Thymus (tissue), 11 donors: ENCODE measurements at regions not wholly inside any gene's neighbourhood (a gene's known extent, or its start where the extent isn't known, plus 50 kb on each side); places are given as distances from the start of the nearest gene placed in this dataset.
"Not testable (repeated sequence)": the region's sequence is repeated elsewhere in the genome, so short reads cannot be mapped to it uniquely, and the experiment has no call there.

Experiments used
- DNase-seq, 9 donors: peaks; one replicate each; pipeline ENCODE4 v3.0.0-alpha.2; 2013; ENCODE audit warnings: low spot score in 9 of 9, low read depth in 6 of 9, missing footprints in 1 of 9
- H3K27ac ChIP-seq, 2 donors: one replicate each; pipeline ENCODE4 v1.5.1; 2013; ENCODE audit warnings: control low read depth in 1 of 2, low read depth in 1 of 2, low read length in 1 of 2, mild to moderate bottlenecking in 1 of 2, moderate library complexity in 1 of 2
- H3K27me3 ChIP-seq, 2 donors: one replicate each; pipeline ENCODE4 v1.5.1; 2013; ENCODE audit warnings: low read length in 1 of 2; ENCODE audit not compliant: control insufficient read depth in 2 of 2, insufficient read depth in 1 of 2
- H3K36me3 ChIP-seq, 2 donors: one replicate each; pipeline ENCODE4 v1.5.1; 2013; ENCODE audit warnings: low read length in 1 of 2, mild to moderate bottlenecking in 1 of 2, moderate library complexity in 1 of 2; ENCODE audit not compliant: control insufficient read depth in 2 of 2, insufficient read depth in 2 of 2
- H3K4me1 ChIP-seq, 2 donors: one replicate each; pipeline ENCODE4 v1.5.1; 2013; ENCODE audit warnings: low read length in 2 of 2; ENCODE audit not compliant: control insufficient read depth in 2 of 2, insufficient read depth in 2 of 2
- H3K4me3 ChIP-seq, 2 donors: one replicate each; pipeline ENCODE4 v1.5.1; 2013; ENCODE audit warnings: low read length in 2 of 2, control low read depth in 1 of 2, mild to moderate bottlenecking in 1 of 2
- H3K9me3 ChIP-seq, 2 donors: one replicate each; pipeline ENCODE4 v1.5.1; 2013; ENCODE audit warnings: low read length in 1 of 2, mild to moderate bottlenecking in 1 of 2; ENCODE audit not compliant: control insufficient read depth in 2 of 2, insufficient read depth in 1 of 2
- WGBS: extraction: QIAGEN DNeasy Blood & Tissue Kit; methylation state at CpG from one replicate; pipeline ENCODE4 v1.1.7; 2013; 5-methylcytosine and 5-hydroxymethylcytosine counted together
- donor health status: healthy.

DNA sequence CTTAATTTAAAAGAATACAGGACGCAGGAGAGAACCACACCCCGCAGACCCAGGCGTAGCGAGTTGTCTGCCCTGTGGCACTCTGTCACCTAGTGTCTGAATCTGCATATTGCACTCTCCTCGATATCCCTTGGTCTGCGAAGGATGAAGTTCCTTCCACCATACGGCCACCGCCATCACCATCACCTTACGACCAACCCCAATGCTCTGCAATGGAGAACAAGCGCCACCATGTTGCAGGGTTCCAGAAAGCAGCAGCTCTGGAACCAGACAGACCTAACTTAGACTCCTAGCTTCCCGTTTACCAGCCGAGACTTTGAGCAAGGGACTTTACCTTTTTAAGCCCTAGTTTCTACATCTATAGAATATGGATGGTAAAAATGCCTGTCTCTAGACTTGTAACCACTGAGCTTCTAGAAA is 77.4 kb upstream of the DMRT1 start:
- no peaks in the 10 kb centered on the region for H3K9me3 ChIP-seq
- no peak overlapping the region for H3K27ac ChIP-seq
- H3K4me1 ChIP-seq: no peaks in the 10 kb centered on the region
- no peaks in the 10 kb centered on the region for H3K27me3 ChIP-seq
- H3K4me3 ChIP-seq: no peak overlapping the region
- WGBS: 59% methylated on average over 12 of the region's 12 CpGs
- no peaks in the 10 kb centered on the region for H3K36me3 ChIP-seq
- DNase-seq: peak in 3 of 9 donors; percentile 13 to 47 (median 46)

DNA sequence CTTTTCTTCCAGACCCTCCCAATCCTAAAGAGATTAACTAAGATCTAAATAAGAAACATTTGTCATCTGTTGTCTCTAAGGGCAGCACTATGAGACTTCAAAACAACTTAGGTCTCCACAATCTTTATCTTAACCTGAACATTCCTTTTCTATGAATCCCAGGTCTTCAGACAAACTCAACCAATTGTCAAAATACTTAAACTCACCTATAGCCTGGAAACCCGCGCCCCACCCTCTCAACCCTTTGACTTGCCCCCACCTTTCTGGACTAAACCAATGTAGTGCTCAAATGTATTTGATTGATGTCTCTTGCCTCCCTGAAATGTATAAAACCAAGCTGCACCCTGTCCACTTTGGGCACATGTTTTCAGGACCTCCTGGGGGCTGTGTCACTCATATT is 76.5 kb upstream of the DMRT1 start:
- DNase-seq: no peak
- Histone ChIP-seq H3K36me3 (no peaks in the 10 kb centered on the region), H3K27ac (no peak overlapping the region), H3K4me3 (no peak overlapping the region), H3K9me3 (no peaks in the 10 kb centered on the region), H3K4me1 (no peaks in the 10 kb centered on the region), H3K27me3 (no peaks in the 10 kb centered on the region)
- 98% methylated on average over 2 of the region's 2 CpGs for WGBS

DNA sequence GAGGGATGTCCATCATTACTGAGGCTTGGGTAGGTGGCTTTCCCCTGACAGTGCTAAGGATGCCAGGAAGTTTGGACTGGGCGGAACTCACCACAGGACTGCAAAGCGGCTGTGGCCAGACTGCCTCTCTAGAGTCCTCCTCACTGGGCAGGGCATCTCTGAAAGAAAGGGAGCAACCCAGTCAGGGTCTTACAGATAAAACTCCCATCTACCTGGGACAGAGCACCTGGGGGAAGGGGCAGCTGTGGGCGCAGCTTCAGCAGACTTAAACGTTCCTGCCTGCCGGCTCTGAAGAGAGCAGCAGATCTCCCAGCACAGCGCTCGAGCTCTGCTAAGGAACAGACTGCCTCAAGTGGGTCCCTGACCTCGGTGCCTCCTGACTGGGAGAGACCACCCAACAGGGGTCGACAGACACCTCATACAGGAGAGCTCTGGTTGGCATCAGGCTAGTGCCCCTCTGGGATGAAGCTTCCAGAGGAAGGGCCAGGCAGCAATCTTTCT is 74.4 kb upstream of the DMRT1 start:
- not testable (repeated sequence) for H3K9me3 ChIP-seq, H3K36me3 ChIP-seq, H3K4me1 ChIP-seq, H3K27ac ChIP-seq, H3K27me3 ChIP-seq, H3K4me3 ChIP-seq, DNase-seq
- 95% methylated on average over 9 of the region's 9 CpGs for WGBS

DNA sequence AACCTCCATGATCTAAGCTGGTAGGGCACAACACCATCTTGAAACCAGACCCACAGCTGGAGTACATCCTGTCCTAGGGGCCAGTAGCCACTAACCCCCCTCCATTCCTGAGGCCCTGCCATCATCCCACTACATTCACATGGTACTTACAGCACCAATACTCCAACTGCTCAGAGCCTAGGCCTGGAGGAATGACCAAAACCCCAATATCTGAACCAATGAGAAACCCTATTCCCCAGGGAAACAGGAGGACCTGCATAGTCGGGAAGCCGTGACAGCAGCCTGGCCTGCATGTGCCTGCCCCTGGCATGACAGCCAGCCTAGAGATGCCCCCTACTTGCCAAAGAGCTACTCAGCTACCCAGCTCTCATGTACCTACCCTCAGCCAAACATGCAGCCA is 65.4 kb upstream of the DMRT1 start:
- 48% methylated on average over 2 of the region's 2 CpGs for WGBS
- H3K4me1 ChIP-seq: no peaks in the 10 kb centered on the region

DNA sequence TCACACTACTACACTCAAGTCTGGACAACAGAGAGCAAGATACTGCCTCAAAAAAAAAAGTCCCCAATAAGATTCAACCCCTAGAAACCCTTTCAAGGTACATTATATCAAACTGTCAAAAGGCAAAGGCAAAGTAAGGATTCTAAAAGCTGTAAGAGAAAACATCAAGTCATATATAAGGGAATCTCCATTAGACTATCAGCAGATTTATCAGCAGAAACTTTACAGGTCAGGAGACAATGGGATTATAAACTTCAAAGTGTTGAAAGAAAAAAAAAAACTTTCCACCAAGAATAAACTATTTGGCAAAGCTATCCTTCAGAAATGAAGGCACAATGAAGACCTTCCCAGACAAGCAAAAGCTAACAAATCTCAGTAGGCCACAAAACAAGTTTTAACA is 63.5 kb upstream of the DMRT1 start:
- no peak overlapping the region for H3K27ac ChIP-seq
- H3K27me3 ChIP-seq: peaks cover 0 to 2% of the 10 kb centered on the region in 2 donors
- no peaks in the 10 kb centered on the region for H3K36me3 ChIP-seq
- no peak for DNase-seq
- H3K9me3 ChIP-seq: peaks cover 0 to 4% of the 10 kb centered on the region in 2 donors
- no peaks in the 10 kb centered on the region for H3K4me1 ChIP-seq
- H3K4me3 ChIP-seq: no peak overlapping the region

More for the DNA sequence above, 65.4 kb upstream of the DMRT1 start:
- peaks cover 0 to 4% of the 10 kb centered on the region in 2 donors for H3K9me3 ChIP-seq
- no peaks in the 10 kb centered on the region for H3K36me3 ChIP-seq
- H3K4me3 ChIP-seq: no peak overlapping the region
- no peak for DNase-seq
- peaks cover 0 to 2% of the 10 kb centered on the region in 2 donors for H3K27me3 ChIP-seq
- H3K27ac ChIP-seq: no peak overlapping the region

DNA sequence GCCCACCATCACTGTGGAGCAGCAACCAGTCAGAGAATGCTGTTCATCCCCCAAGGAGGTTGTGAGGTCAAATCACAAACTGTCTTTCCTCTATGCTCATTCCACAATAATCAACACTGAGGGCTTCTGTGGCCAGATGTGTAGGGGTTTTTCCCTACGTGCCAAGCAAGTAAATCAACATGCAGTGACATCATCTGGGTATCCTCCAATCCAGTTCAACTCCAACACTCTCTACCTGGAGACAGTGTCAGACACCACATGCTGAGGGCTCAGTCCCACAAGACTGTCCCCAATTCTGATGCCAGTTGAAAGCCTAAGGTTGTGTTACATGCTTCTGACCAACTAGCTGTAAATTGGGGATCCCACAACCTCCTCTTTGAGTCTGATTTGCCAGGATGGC is 57.3 kb upstream of the DMRT1 start:
- Histone ChIP-seq H3K27ac (no peak overlapping the region), H3K27me3 (no peaks in the 10 kb centered on the region), H3K36me3 (no peaks in the 10 kb centered on the region), H3K9me3 (no peaks in the 10 kb centered on the region), H3K4me1 (no peaks in the 10 kb centered on the region), H3K4me3 (no peak overlapping the region)
- DNase-seq: no peak
- 87% methylated on average over 1 of the region's 1 CpG for WGBS

DNA sequence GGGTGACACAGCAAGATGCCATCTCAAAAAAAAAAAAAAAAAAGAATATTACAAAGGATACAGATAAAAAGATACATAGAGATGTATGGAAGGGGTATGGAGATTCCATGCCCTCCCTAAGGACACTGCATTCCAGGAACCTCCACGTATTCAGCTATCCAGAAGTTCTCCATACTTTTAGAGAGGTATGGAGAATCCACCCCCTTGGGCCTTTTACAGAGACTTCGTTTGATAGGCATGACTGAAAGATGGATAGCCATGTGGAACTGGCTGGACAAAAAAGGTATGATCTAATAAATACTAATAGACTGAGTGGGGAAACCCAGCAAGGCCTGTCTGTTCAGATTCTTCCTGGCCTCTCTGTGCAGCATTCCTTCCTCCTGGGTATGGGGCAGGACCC is 56.6 kb upstream of the DMRT1 start:
- WGBS: 95% methylated on average over 2 of the region's 2 CpGs
- Histone ChIP-seq H3K9me3 (no peaks in the 10 kb centered on the region), H3K4me3 (no peak overlapping the region), H3K27ac (no peak overlapping the region), H3K4me1 (no peaks in the 10 kb centered on the region), H3K36me3 (no peaks in the 10 kb centered on the region), H3K27me3 (no peaks in the 10 kb centered on the region)
- DNase-seq: no peak

DNA sequence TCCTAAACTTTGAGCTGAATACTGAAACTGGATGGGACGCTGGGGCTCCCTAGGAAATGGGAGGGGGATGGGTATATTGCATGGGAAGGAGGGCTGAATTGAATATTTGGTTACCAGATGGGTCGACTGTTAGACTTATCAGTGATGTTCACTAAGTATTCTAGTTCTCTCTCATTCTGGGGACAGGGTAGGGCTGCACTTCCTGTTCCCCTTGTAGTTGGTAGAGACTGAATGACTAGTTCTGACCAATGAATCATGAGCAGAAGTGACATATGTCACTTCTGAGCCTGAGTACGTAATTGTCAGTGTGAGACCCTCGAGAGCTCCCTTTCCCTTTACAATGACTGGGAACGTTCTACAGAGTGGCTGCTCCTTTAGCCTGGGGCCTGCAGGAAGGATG is 55.5 kb upstream of the DMRT1 start:
- Histone ChIP-seq H3K27me3 (no peaks in the 10 kb centered on the region), H3K4me1 (no peaks in the 10 kb centered on the region), H3K36me3 (no peaks in the 10 kb centered on the region), H3K27ac (no peak overlapping the region), H3K9me3 (no peaks in the 10 kb centered on the region), H3K4me3 (no peak overlapping the region)
- no peak for DNase-seq
- WGBS: 64% methylated on average over 5 of the region's 5 CpGs

DNA sequence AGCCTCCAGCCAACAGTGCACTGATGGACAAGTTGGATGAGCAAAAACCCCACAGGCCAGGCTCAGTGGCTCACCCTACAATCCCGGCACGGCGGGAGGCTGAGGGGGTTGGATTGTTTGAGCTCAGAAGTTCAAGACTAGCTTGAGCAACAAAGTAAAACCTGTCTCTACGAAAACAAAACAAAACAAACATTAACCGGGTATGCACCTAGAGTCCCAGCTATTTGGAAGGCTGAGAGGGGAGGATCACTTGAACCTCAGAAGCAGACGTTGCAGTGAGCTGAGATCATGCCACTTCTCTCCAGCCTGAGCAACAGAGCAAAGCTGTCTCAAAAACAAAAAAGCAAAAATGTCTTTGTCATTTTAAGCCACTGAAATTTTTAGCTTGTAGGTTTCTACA is 55.1 kb upstream of the DMRT1 start:
- no peaks in the 10 kb centered on the region for H3K36me3 ChIP-seq
- H3K9me3 ChIP-seq: no peaks in the 10 kb centered on the region
- H3K4me1 ChIP-seq: no peaks in the 10 kb centered on the region
- no peak for DNase-seq
- H3K27me3 ChIP-seq: no peaks in the 10 kb centered on the region
- WGBS: 91% methylated on average over 6 of the region's 6 CpGs
- H3K4me3 ChIP-seq: no peak overlapping the region
- H3K27ac ChIP-seq: no peak overlapping the region

DNA sequence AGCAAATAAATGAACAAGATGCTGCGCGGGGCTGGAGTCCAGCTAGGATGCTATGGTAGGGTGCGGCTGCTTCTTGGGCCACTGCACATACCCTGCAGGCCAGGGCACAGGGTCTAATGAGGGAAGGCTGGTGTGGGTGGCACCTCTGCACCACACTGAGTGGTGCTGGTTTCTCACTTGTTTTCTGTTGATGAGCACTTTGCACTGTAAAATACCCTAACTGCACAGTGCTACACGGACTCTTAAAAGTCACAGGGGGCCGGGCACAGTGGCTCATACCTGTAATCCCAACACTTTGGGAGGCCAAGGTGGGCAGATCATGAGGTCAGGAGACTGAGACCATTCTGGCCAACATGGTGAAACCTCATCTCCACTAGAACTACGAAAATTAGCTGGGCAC is 52.7 kb upstream of the DMRT1 start:
- H3K4me3 ChIP-seq: no peak overlapping the region
- H3K36me3 ChIP-seq: no peaks in the 10 kb centered on the region
- no peak overlapping the region for H3K27ac ChIP-seq
- 93% methylated on average over 6 of the region's 6 CpGs for WGBS
- no peaks in the 10 kb centered on the region for H3K9me3 ChIP-seq
- no peaks in the 10 kb centered on the region for H3K4me1 ChIP-seq
- no peaks in the 10 kb centered on the region for H3K27me3 ChIP-seq
- DNase-seq: no peak
